ENCODE measurements at regions not wholly inside any gene's neighbourhood (a gene's known extent, or its start where the extent isn't known, plus 50 kb on each side); places are given as distances from the start of the nearest gene placed in this dataset.

DNA sequence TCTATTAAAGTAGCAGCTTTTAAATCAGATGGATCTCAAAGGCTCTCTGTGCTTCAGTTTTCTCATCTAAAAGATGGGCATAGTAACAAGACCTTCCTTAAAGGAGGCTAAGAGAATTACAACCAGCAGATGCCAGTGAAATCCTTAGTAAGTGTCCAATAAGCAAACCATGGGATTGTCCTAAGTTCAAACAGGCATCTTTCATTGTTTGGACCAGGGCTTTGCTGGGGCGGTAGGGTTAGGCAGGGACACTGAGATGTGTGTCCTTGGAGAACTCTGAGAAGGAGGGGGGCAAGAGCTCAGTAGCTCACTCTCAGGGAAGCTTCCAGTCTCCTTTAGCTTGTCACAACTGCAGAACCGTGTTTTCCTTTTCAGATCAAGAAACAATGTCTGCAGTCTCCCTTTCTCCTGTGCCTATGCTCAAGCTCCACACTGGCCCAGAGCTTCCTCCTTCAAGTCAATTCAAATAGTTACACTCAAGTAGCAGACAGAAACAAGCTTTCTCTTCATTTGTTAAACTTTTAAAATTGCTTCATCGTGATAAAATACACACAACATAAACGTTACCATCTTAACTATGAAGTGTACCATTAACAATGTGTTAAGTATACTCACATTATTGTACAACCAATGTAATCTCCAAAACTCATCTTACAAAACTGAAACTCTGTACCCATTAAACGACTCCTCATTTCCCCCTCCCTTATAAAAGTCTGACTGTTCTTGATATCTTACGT is 216.2 kb downstream of the PIK3R1 start:
- intact Hi-C loops (cut with DNase I), result no loop called here
- no peak for FAIRE-seq

DNA sequence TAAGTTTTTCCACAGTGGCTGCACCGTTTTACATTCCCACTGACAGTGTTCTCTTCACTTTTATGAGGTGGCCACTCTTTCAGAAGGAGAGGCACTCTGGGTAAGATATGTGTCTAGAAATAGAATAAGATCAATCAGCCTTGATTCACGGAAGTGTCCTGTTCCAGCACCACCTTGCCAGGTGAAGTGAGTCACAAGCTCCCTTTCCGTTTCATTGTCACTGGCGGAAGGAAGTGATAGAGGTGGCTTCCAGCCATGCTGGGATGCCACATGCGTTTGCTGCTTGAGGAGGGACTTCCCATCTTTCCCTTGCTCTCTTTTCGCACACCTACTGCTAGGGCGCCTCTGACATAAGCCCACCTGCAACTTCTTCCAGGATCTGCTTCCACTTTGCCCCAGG is 217.1 kb downstream of the PIK3R1 start:
- no peak for FAIRE-seq
- Histone ChIP-seq H3K9me3 (ENCODE audit: control insufficient read depth in 2 of 3, insufficient read depth in 1 of 3, low read length in 3 of 3) (no peaks in the 10 kb centered on the region), H3K27ac (ENCODE audit: low read depth in 2 of 2, low read length in 2 of 2) (no peak overlapping the region), H3K9ac (ENCODE audit: low read length in 3 of 3) (no peak overlapping the region), H3K4me1 (ENCODE audit: control insufficient read depth in 2 of 3, insufficient read depth in 2 of 3, low read depth in 1 of 3, low read length in 3 of 3) (peaks cover 0 to 13% (median 7%) of the 10 kb centered on the region in 3 donors), H3K27me3 (ENCODE audit: control insufficient read depth, insufficient read depth, low read length) (no peaks in the 10 kb centered on the region), H3K36me3 (ENCODE audit: control insufficient read depth in 2 of 3, insufficient read depth in 3 of 3, low read length in 3 of 3) (no peaks in the 10 kb centered on the region), H3K4me3 (ENCODE audit: low read length in 3 of 3) (no peak overlapping the region)
- TF ChIP-seq, protein P1, sequence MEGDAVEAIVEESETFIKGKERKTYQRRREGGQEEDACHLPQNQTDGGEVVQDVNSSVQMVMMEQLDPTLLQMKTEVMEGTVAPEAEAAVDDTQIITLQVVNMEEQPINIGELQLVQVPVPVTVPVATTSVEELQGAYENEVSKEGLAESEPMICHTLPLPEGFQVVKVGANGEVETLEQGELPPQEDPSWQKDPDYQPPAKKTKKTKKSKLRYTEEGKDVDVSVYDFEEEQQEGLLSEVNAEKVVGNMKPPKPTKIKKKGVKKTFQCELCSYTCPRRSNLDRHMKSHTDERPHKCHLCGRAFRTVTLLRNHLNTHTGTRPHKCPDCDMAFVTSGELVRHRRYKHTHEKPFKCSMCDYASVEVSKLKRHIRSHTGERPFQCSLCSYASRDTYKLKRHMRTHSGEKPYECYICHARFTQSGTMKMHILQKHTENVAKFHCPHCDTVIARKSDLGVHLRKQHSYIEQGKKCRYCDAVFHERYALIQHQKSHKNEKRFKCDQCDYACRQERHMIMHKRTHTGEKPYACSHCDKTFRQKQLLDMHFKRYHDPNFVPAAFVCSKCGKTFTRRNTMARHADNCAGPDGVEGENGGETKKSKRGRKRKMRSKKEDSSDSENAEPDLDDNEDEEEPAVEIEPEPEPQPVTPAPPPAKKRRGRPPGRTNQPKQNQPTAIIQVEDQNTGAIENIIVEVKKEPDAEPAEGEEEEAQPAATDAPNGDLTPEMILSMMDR (IDR thresholded peaks at IDR 0.05; ENCODE audit: borderline replicate concordance, extremely low read depth, insufficient read depth), result no peak
- intact Hi-C loops (cut with DNase I), result no loop called here
- no peak for DNase-seq

More for the DNA sequence above, 216.2 kb downstream of the PIK3R1 start:
- TF ChIP-seq, protein P1 (IDR thresholded peaks at IDR 0.05; ENCODE audit: borderline replicate concordance, extremely low read depth, insufficient read depth), result no peak
- Histone ChIP-seq H3K9ac (ENCODE audit: low read length in 3 of 3) (no peak overlapping the region), H3K4me1 (ENCODE audit: control insufficient read depth in 2 of 3, insufficient read depth in 2 of 3, low read depth in 1 of 3, low read length in 3 of 3) (peaks cover 0 to 13% (median 7%) of the 10 kb centered on the region in 3 donors), H3K9me3 (ENCODE audit: control insufficient read depth in 2 of 3, insufficient read depth in 1 of 3, low read length in 3 of 3) (no peaks in the 10 kb centered on the region), H3K36me3 (ENCODE audit: control insufficient read depth in 2 of 3, insufficient read depth in 3 of 3, low read length in 3 of 3) (no peaks in the 10 kb centered on the region), H3K27me3 (ENCODE audit: control insufficient read depth, insufficient read depth, low read length) (no peaks in the 10 kb centered on the region), H3K27ac (ENCODE audit: low read depth in 2 of 2, low read length in 2 of 2) (no peak overlapping the region), H3K4me3 (ENCODE audit: low read length in 3 of 3) (no peak overlapping the region)
- no peak for DNase-seq

DNA sequence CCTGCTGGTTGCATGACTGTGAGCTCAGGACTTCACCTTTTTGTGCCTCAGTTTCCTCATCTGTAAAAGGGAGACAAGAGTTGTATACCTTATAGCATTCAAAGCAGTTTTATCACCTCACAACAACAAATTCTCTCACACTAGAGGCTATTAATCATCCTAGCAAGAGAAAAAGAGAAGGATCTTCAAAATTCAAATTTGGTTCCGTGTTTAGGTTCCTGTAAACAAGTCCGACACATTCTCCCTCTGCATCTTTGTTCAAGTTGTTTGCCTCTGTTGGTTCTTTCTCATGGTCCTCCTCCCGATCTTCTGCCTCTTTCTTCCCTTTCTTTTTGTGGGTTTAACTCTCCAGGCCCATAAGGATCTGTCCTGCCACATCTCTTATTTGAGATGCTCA is 218.0 kb downstream of the PIK3R1 start:
- no peaks in the 10 kb centered on the region for H3K9me3 ChIP-seq (ENCODE audit: control insufficient read depth in 2 of 3, insufficient read depth in 1 of 3, low read length in 3 of 3)
- no peak overlapping the region for H3K9ac ChIP-seq (ENCODE audit: low read length in 3 of 3)
- DNase-seq, result no peak
- peak overlapping the region; percentile 68 to 74 for H3K27ac ChIP-seq (ENCODE audit: low read depth in 2 of 2, low read length in 2 of 2)
- no peaks in the 10 kb centered on the region for H3K36me3 ChIP-seq (ENCODE audit: control insufficient read depth in 2 of 3, insufficient read depth in 3 of 3, low read length in 3 of 3)
- TF ChIP-seq, protein P1 (IDR thresholded peaks at IDR 0.05; ENCODE audit: borderline replicate concordance, extremely low read depth, insufficient read depth), result no peak
- no peak for FAIRE-seq
- no peak overlapping the region for H3K4me3 ChIP-seq (ENCODE audit: low read length in 3 of 3)
- intact Hi-C loops (cut with DNase I), result no loop called here
- no peaks in the 10 kb centered on the region for H3K27me3 ChIP-seq (ENCODE audit: control insufficient read depth, insufficient read depth, low read length)
- peaks cover 0 to 13% (median 7%) of the 10 kb centered on the region in 3 donors for H3K4me1 ChIP-seq (ENCODE audit: control insufficient read depth in 2 of 3, insufficient read depth in 2 of 3, low read depth in 1 of 3, low read length in 3 of 3)

Measured in kidney (tissue), 13 donors.